Inferior parietal cortex (tissue), 1 donor: ENCODE measurements at regions not wholly inside any gene's neighbourhood (a gene's known extent, or its start where the extent isn't known, plus 50 kb on each side); places are given as distances from the start of the nearest gene placed in this dataset.
A peak's percentile ranks its signal among the peaks of the same experiment; 100 is the strongest.

Experiments
- DNase-seq: peaks from one replicate; pipeline ENCODE4 v3.0.0-alpha.2; 2016; ENCODE audit errors: extremely low spot score

DNA sequence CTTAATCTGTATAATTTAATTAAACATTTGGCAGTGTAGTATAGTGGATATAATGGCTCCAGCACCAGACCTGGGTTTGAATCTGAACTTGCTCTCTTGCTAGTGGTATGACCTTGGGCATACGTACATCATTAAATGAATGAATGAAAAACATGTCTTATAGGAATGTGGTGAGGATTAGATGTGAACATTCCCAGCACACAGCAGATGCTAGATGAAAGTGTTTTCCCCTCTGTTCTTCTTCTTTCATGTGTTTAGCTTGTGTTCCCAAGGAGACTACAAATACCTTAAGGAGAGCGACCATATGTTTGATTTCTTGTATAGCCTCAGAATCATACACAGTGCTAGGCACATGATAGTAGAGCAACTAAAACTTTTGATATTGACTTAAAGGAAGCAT is 56.5 kb downstream of the CT47B1 start:
- DNase-seq = no peak

DNA sequence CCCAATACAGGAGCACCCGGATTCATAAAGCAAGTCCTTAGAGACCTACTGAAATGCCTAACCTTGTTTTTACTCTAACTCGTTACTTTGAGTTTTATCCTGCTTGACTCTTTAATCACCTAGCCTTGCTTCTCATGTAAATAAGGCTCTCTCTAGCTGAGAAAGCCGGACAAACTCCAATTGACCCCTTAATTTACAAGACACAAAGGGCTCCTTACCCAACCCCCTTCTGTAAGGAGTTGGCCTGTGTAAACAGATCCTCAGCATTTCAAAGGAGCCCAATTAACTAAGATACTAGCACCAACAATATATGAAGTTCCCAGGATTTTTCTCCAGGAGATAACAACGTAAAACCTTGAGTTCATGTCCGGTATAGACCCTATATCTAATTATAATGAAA is 61.7 kb downstream of the CT47B1 start:
- DNase-seq = no peak

DNA sequence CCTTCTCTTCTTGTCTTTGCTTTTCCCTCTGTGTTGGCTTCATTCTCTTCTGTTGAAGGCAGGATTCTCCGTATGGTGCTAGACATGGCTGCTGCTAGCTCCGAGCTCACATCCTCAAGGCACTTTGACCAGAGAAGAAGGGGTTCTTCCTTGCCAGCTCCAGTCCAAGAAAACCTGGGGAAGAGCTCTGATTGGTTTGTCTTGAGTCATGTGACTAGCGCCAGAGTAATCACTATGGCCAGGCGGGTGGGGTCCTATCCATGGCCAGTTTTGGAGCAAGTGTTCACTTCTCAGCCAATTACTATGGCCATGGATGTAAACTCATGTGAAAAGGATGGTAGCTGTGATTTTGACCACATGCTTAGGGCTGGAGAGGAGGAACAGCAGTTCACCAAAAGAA is 74.2 kb downstream of the CT47B1 start:
- no peak for DNase-seq

DNA sequence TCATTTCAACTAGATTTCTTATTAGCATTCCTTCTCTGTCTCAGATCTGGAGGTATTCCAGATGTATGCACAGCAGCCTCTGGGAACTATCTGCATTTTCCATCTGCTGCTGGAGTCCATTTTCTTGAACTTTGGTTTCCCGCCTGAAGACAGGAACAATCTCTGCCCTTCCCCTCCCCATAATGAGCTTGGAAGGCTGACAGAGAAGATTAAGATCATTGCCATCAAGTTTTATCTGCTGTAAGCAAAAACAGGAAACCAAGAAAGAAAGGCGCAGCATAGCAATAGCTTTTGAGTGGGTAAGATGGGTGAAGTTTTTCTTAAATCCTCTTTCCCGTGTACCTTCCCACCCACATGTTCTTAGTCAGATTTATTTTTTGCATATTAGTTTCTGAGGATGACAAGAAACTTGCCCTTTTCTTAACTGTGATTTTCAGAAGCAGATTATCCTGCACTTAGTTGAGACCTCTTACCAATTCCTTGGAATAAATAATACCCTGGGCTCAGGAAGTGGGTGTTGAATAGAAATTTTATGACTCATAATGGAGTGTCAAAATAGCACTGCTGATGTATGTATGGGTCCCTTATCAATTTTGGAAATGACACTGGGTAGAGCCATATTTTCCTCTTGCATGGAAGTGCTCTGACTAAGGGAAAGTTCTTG is 78.3 kb downstream of the CT47B1 start:
- DNase-seq = peak; percentile 2

DNA sequence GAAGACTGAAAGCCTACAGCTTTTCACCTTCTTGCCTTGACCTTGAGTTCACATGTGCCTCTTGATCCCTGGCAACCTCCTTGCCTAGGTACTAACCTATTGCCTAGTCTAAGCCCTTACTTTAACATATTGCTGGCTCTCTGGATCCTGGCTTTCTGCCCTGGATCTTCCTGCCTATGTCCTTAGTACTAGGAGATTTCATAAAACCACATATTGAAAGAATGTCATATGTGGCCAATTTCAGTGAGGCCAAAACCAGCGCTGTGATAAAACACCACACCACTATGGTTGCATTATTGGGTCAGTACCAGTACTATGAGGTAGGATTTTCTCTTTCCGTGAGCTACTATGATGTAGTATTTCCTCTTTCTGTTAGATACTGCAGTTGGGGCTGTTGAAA is 80.4 kb downstream of the CT47B1 start:
- DNase-seq = no peak

DNA sequence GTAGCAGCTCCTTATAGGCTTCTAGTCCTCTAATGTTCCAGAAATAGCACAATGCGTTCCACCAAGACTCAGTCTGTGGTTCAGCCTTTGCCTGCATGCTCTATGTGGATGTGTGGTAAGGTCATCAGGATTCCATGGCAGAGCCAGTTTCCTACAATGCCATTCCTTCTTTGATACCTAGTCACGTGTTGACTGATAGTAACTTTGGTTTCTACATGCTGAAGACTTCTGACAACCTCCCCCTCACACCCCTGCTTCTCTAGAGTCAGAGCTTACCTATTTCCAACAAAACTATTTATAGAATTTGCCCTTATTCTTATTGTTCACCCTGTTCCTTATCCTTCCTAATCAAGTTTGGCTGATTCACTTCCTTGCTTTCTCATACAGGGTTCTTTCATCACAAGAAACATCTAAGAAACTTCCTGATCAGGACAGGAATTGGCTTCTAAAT is 81.1 kb downstream of the CT47B1 start:
- DNase-seq = no peak

DNA sequence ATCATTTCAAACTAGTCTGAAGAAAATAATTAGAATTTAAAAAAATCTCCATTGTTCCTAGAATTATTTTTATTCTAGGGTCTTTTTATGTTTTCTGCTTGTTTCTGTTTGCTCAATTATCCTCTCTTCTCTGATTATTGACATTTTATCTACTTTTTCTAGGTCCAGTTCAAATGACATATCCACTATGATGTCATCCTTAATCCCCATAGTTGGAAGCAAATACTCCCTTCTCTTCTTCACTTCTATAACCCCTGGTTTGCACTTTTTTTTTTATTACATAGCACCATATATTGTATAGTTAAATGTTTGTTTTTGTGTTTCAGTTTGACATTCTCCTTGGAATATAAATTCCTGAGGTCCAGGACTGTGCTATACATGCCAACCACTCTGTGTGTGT is 82.6 kb downstream of the CT47B1 start:
- no peak for DNase-seq

DNA sequence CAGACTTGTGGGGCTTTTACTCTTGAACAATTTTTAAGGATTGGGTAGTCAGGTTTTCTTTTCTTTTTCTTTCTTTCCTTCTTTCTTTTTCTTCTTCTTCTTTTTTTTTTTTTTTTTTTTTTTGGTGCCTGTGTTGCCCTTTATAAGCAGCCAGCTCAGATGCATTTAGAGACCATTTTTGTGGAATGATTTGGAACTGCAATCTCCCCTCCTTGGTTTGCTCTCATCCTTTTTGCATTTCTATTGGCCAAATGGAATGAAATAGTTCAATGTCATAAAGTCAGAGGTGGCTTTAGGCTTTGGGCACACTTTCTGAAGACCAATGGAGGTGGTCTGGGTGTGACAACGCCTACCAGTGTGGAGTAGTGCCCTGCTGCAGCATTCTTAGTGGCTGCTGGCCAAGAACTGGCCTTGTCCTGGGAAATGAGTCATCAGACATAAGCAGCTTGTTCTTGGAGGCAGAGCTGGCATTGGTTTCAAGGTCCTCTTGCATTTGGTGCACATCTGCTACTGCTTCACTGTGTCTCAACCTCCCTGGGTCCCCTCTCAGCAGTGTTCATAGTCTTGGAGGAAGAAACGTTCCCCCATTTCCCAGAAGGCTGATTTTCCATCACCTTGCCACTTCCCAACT is 84.5 kb downstream of the CT47B1 start:
- no peak for DNase-seq

DNA sequence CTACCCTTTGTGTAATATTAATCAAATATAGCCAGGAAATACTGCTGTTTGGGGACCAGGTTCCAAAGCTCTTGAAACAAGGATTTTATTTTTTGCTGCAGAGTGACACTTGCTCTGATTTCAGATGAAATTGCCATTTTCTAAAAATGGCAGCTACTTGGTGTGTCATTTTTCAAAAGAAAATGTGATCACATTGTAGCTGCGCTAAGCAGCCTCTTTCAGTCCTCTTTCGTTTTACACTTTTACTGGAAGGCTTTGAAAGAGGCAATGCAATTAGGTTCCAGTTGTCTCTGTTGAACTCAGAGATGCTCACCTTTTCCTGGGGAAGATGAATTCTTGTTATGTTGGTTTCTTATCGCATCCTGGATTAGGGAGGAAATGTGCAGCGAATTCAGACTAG is 85.1 kb downstream of the CT47B1 start:
- DNase-seq = peak; percentile 20

DNA sequence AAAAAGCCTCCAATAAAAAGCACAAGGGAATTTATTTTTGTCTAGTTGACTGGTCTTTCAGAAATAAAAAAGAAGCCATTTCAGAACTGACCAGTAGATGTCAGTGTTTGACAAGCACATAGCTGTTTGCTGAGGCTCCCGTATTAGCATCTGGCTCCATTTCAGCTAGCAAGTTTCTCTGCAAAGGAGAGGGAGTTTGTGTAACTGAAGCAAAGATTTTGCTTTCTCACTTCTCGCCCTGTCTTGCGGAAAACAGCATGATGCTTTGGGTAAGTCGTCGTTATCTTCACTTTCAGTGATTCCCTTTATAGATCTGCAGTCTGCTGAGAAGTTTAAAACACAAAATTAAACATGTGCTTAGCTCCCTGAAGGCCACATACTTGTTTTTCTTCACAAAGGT is 85.5 kb downstream of the CT47B1 start:
- DNase-seq = peak; percentile 77

DNA sequence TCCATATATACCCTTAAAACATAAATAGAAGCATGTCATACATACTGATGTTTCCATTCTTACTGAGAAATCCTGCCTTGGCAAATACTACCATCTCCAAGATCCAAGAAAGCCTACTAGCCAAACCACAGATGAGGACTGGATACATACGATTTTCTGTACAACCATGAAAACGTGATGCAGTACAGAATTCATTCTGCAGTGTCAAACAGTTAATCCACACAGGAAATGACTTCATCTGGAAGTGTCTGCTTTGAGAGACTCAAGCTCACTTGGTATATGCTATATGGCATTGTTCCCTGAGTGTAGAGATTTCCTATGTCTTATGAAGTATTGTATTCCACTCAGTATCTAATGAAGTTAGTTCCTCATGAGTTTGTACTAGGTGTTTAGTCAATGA is 94.3 kb downstream of the CT47B1 start:
- DNase-seq = no peak

DNA sequence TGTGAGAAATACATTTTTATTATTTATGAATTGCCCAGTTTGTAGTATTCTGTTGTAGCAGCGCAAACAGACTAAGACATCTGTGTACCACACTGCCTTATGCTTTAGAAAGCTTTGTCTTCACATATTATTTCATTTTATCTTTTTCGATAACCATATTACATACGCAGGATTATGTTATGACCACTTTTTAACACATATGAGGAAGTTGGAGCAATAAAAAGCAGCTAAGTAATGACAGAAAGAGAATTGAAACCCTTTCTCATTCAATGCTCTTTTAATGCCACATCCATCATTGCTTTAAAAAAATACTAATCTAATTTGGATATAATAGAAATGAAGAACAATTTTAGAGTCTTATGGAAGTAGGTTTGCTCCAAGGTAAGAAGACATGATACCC is 99.7 kb downstream of the CT47B1 start:
- no peak for DNase-seq

DNA sequence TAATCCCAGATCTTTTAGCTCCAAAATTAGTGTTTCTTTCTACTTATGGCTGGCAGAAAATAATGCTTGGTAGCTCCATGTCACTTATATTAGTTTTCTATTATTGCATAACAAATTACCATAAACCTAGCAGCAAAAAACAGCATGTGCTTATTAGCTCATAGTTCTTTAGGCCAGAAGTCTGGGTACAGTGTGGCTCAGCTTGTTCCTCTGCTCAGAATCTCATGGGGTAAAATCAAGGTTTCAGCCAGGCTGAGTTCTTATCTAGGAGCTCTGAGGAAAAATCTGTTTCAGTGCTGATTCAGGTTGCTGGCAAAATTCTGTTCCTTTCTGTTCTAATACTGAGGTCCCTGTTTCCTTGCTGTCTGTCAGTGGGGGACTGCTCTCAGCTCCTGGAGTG is 101.1 kb downstream of the CT47B1 start:
- no peak for DNase-seq

DNA sequence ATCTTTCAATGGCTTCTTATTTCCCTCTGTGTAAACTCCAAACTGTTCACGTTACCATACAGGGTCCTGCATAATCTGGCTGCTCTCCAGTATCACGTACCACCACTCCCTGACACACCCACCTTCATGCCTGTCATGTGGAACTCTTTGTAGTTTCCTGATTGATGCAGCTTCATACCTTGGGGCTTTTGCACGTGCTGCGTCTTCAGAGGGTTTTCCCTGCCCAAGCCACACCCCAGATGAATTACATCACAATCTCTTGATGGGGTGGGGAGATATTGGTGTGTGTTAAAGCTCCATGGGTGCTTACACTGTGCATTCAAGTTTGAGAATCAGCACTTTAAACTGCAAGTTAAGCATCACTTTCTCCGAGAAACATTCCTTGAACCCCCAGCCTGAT is 101.9 kb downstream of the CT47B1 start:
- DNase-seq = no peak

DNA sequence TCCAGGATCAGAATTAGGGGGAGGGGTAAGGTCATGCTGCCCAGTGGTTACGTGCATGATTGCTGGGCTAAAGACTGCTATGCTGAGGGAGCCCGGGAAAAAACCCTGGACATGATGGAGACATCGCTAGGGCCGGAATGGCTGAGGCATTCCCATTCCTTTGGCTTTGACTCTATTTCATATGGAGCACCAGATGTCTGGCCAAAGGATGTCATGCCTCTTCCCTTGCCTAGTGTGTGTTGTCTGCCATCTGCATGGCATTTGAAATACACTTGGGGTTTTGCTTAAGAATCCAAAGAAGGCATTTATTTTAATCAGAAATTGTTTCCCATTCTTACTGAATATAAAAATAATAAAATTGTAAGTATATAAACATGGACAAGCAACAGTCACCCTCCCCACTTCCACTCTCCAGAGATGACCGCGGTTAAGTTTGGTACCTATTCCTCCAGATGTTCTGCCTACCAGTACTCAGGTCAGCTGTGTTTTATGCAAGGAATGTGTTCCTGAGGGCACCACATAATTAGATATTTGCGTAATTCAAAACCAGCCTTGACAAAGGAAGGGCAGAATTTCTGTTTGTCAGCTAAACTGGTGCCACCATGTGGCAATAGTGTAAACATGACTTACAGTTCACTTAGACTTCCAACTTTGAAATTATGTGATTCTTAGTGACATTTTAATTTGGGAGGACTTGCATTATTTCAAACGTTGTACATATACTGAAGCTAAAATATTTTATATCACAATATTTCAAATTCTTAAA is 105.9 kb downstream of the CT47B1 start:
- peak; percentile 35 for DNase-seq

DNA sequence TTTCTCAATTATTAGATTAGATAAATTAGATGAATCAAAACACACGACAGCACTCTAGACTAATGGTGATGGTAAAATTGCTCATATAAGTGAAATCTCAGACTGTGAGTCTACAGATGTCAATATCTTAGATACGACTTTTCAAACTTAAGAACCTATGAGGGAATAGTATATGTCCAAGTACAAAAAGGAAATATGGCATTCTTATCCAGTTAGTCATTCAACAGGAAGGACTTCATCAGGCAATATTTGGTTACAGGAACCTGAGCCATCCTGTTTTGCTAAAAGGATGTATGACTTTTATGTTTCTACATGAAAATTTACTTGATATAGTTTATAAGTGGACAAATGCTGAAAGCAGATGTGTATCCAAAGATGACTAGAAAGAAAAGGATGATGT is 107.0 kb downstream of the CT47B1 start:
- no peak for DNase-seq

DNA sequence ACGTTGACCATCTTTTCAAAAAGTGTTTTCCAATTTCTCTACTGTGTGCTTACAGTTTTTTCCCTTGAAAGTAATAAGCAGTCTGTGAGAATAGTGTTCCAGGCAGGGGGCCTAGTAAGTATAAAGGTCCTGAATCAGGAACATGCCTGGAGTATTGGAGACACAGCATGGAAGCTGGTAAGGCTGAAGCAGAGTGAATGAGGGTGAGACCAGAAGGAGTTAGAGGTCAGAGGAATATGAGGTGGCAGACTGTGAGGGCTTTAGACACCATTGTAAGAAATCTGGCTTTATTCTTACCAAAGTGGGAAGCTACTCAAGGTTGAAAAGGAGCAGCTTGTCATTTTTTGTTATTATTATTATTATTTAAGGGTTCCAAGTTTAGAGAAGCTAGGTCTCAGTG is 107.4 kb downstream of the CT47B1 start:
- no peak for DNase-seq

DNA sequence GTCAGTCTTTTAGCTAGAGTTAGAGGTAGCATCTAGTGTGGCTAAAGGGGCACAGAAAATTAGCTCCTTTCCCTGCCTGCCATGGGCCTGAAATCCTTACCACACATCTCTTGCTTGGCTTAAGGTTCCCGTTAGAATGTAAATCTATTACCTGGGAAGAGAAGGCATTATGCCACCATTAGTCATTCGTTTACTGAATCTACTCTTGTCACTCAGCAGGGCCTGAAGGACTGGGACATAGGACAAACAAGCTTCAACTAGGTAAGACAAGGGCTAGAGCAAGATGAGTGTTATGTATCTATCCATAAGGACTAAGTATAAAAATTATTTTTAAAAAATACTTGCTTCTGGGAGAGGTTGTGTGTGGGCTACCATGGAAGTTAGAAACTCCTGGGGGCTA is 112.4 kb downstream of the CT47B1 start:
- no peak for DNase-seq

DNA sequence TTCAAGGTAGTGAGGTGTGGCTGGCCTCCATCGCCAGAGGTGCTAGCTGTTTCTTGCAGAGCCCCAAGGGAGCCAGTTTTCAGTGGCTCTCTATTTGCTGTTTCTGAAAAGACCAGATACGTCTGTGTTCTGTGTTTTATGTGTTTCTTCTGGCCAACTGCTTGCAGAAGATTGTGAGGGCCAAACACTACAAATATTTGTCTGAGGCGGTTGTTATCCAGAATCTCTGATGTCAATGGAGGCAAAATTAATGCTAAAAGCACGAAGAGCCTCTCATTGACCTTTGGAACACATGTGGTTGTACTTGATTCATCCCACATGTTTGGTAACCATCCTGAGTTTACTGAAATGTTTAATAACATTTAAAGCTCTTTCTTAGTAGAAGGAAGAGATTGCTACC is 113.9 kb downstream of the CT47B1 start:
- DNase-seq = no peak

DNA sequence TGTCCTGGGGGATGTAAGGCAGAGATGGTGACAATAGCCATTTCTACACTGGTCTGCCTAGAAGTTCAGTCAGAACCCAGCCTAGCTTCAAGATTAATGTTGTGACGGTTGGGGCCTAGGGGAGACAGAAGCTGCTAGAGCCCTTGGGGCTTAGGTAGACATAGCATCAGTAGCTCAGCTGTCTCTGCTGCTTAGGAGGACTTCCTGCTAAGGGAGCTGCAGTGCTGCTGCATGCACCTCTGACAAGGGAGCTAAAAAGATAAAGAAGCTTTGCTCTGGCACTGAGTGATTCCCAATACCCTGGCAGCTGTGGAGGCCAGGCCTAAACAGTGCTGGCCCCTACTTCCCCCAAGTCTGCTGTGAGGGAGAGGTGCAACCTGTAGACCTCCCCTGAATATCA is 116.0 kb downstream of the CT47B1 start:
- DNase-seq = no peak

DNA sequence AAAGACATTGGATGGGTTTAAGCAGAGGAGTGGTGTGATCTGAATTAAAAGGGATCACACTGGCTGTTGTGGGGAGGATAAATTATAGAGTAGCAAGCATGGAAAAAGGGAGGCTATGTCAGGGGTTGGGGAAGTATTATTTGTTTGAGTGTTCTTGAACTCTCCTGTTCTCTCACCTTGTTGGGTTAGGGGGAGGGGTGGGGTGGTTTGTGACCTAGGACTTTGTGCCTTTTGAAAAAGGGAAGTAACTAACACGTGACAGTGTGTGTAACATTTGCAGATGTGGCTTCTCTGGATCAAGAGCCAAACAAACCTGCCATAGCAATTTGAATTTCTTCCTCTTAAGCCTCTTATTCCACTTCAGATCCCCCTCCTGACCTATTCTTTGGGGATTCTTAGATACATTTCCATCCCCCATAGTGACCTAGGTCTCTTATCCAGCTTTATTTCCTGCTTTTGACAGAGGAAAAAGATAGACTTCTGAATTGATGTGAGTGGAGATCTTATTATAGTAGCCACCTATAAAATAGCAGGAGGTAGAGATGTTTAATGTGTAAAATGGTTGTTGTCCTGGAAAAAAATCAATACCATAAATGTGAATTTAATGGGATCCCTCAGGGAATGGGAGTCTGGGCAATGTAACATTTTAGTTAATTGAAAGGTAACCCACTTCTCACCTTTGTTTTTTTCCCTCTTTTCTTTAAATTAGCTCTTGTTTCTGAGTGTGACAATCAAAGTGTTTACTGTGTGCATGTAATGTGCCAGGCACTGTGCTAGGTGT is 120.4 kb downstream of the CT47B1 start:
- DNase-seq = no peak
